Hepatocyte (in vitro differentiated cells): ENCODE measurements at regions not wholly inside any gene's neighbourhood (a gene's known extent, or its start where the extent isn't known, plus 50 kb on each side); places are given as distances from the start of the nearest gene placed in this dataset.
"Not testable (repeated sequence)": the region's sequence is repeated elsewhere in the genome, so short reads cannot be mapped to it uniquely, and the experiment has no call there.

Experiments
- DNase-seq: peaks from one replicate; pipeline ENCODE4 v3.0.0-alpha.2; 2016; ENCODE audit warnings: low spot score
- H2AFZ ChIP-seq: fragments of 200-600 bp; sonication (generic); 2 replicates; pipeline ENCODE4 v1.6.0; 2016; ENCODE audit warnings: antibody characterized with exemption, mild to moderate bottlenecking
- H3K27ac ChIP-seq: fragments of 200-600 bp; sonication (generic); 2 replicates; pipeline ENCODE4 v1.5.1; 2016; ENCODE audit warnings: mild to moderate bottlenecking
- H3K27me3 ChIP-seq: fragments of 200-600 bp; sonication (generic); 2 replicates; pipeline ENCODE4 v1.6.1; 2016
- H3K36me3 ChIP-seq: fragments of 200-600 bp; sonication (generic); replicated peaks from 2 replicates; pipeline ENCODE4 v1.5.1; 2016; ENCODE audit warnings: low read depth; ENCODE audit not compliant: insufficient read depth
- H3K4me1 ChIP-seq: fragments of 200-600 bp; sonication (generic); 2 replicates; pipeline ENCODE4 v1.5.1; 2016; ENCODE audit warnings: mild to moderate bottlenecking, moderate library complexity; ENCODE audit not compliant: insufficient read depth
- H3K4me2 ChIP-seq: fragments of 200-600 bp; sonication (generic); 2 replicates; pipeline ENCODE4 v1.6.0; 2016
- H3K4me3 ChIP-seq: fragments of 200-600 bp; sonication (generic); 2 replicates; pipeline ENCODE4 v1.5.1; 2016; ENCODE audit warnings: mild to moderate bottlenecking
- H3K79me2 ChIP-seq: fragments of 200-600 bp; sonication (generic); 2 replicates; pipeline ENCODE4 v1.6.0; 2017; ENCODE audit warnings: mild to moderate bottlenecking
- H3K9me2 ChIP-seq: fragments of 200-600 bp; sonication (generic); replicated peaks from 2 replicates; pipeline ENCODE4 v1.6.0; 2017; ENCODE audit warnings: mild to moderate bottlenecking; ENCODE audit not compliant: insufficient read depth
- H3K9me3 ChIP-seq: fragments of 200-600 bp; sonication (generic); 2 replicates; pipeline ENCODE4 v1.5.1; 2016; ENCODE audit warnings: low read depth, mild to moderate bottlenecking
- H4K20me1 ChIP-seq: fragments of 200-600 bp; sonication (generic); 2 replicates; pipeline ENCODE4 v1.6.0; 2016; ENCODE audit warnings: mild to moderate bottlenecking; ENCODE audit not compliant: insufficient read depth, poor library complexity, severe bottlenecking
- EZH2 ChIP-seq: fragments of 200-600 bp; sonication (generic); IDR thresholded peaks from 2 replicates; pipeline ENCODE4 v1.6.1; 2016; ENCODE audit warnings: antibody characterized with exemption, mild to moderate bottlenecking, borderline replicate concordance
- EZH2phosphoT487 ChIP-seq: fragments of 200-600 bp; sonication (generic); IDR thresholded peaks from one replicate; pipeline ENCODE4 v1.6.1; 2018; ENCODE audit warnings: antibody characterized with exemption, mild to moderate bottlenecking, low read depth, moderate library complexity; ENCODE audit not compliant: unreplicated experiment, severe bottlenecking
- WGBS: methylation state at CpG from one replicate; pipeline ENCODE4 v1.1.6; 2016; ENCODE audit warnings: low lambda C conversion rate; ENCODE audit errors: missing lambda C conversion rate; 5-methylcytosine and 5-hydroxymethylcytosine counted together
- TF ChIP-seq, protein P1 (sequence below): fragments of 200-600 bp; sonication (generic); IDR thresholded peaks from 2 replicates; pipeline ENCODE4 v1.5.1; 2016; ENCODE audit warnings: antibody characterized with exemption, mild to moderate bottlenecking; ENCODE audit not compliant: poor library complexity

- Histone ChIP-seq H3K9me2 (no peaks in the 10 kb centered on the region), H3K4me3 (no peak overlapping the region), H4K20me1 (no peaks in the 10 kb centered on the region), H2AFZ (no peak overlapping the region), H3K36me3 (no peaks in the 10 kb centered on the region), H3K9me3 (peaks cover 32% of the 10 kb centered on the region), H3K27ac (no peak overlapping the region), H3K4me2 (no peak overlapping the region), H3K4me1 (no peaks in the 10 kb centered on the region), H3K79me2 (no peaks in the 10 kb centered on the region), H3K27me3 (no peaks in the 10 kb centered on the region)
- WGBS: 66% methylated on average over 6 of the region's 6 CpGs
- TF ChIP-seq EZH2 (no peak), EZH2phosphoT487 (no peak)
- TF ChIP-seq, protein P1, sequence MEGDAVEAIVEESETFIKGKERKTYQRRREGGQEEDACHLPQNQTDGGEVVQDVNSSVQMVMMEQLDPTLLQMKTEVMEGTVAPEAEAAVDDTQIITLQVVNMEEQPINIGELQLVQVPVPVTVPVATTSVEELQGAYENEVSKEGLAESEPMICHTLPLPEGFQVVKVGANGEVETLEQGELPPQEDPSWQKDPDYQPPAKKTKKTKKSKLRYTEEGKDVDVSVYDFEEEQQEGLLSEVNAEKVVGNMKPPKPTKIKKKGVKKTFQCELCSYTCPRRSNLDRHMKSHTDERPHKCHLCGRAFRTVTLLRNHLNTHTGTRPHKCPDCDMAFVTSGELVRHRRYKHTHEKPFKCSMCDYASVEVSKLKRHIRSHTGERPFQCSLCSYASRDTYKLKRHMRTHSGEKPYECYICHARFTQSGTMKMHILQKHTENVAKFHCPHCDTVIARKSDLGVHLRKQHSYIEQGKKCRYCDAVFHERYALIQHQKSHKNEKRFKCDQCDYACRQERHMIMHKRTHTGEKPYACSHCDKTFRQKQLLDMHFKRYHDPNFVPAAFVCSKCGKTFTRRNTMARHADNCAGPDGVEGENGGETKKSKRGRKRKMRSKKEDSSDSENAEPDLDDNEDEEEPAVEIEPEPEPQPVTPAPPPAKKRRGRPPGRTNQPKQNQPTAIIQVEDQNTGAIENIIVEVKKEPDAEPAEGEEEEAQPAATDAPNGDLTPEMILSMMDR: no peak
- DNase-seq: no peak
Measured at GRCh38 chr21:9772348-9772672, 749.1 kb upstream of the TPTE start.

GRCh38 chr21:9772877-9773420 lies 748.4 kb upstream of the TPTE start:
- not testable (repeated sequence) for H2AFZ ChIP-seq, H3K9me2 ChIP-seq, H3K36me3 ChIP-seq, H4K20me1 ChIP-seq, H3K4me3 ChIP-seq, H3K79me2 ChIP-seq, H3K27me3 ChIP-seq, H3K4me2 ChIP-seq, H3K27ac ChIP-seq, DNase-seq, H3K4me1 ChIP-seq
- WGBS: 72% methylated on average over 8 of the region's 8 CpGs
- H3K9me3 ChIP-seq: peaks cover 32% of the 10 kb centered on the region

DNA sequence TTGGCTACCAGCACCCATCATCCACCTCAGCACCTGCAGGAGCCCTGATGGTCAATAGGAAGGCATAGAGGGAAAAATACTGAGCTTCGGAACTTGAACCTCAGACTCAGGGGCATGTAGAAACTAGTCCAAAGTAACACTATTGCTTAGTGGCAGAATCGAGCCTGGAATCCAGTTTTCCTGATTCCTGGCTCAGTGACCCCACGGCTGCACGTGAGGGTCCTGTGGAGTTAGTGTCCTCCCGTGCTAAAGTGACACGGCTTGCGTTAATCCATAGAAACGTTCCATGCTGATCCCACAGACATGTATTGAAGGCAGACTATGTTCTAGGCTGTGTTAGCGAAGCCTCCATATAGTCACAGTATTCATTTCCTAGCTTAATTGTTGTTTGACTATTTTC lies 747.0 kb upstream of the TPTE start:
- peaks cover 28% of the 10 kb centered on the region for H3K9me3 ChIP-seq

DNA sequence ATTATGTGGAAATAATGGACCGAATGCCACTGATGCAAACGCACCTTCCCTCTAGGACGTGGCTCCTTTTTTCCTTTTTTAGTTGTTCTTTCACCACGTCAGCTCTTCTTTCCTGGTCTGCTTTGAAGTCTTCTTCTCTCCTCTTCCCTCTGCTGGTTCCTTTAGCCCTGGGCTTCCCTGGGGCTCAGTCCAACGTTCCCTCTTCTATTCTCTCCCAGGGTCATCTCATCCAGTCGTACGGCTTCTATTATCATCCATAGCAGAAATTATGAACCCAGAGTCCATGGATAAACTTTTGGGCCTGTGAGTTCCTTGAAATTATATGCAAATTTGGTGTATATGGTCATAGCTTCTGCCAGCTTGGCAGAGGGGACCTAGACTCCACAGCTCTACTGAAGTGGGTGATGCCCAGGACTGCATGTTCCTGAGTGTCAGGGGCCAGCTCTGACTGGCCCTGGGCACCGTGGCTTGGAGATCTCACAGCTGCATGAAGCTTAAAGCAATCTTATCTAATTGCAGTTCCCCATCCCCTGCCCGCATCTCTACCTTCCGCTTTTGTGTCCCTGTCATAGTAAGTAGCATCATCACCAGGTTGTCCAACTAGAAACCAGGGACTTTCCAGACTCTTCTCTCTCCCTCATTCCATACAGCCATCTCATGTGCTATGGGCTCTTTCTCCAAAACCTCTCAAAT lies 746.3 kb upstream of the TPTE start:
- 73% methylated on average over 10 of the region's 10 CpGs for WGBS
- not testable (repeated sequence) for H4K20me1 ChIP-seq, H3K27ac ChIP-seq, H3K9me2 ChIP-seq, H3K36me3 ChIP-seq, H2AFZ ChIP-seq, H3K27me3 ChIP-seq, H3K4me2 ChIP-seq, DNase-seq, H3K4me3 ChIP-seq, H3K4me1 ChIP-seq, H3K79me2 ChIP-seq
- peaks cover 28% of the 10 kb centered on the region for H3K9me3 ChIP-seq

More for the DNA sequence above, 747.0 kb upstream of the TPTE start:
- H4K20me1 ChIP-seq: no peaks in the 10 kb centered on the region
- H3K4me2 ChIP-seq: no peak overlapping the region
- no peak overlapping the region for H3K4me3 ChIP-seq
- H3K9me2 ChIP-seq: no peaks in the 10 kb centered on the region
- no peaks in the 10 kb centered on the region for H3K36me3 ChIP-seq
- DNase-seq: no peak
- H2AFZ ChIP-seq: no peak overlapping the region
- 59% methylated on average over 9 of the region's 9 CpGs for WGBS
- H3K79me2 ChIP-seq: no peaks in the 10 kb centered on the region
- no peak overlapping the region for H3K27ac ChIP-seq
- TF ChIP-seq, protein P1: no peak
- TF ChIP-seq EZH2phosphoT487: no peak
- TF ChIP-seq EZH2: no peak
- H3K4me1 ChIP-seq: no peaks in the 10 kb centered on the region
- H3K27me3 ChIP-seq: no peaks in the 10 kb centered on the region

GRCh38 chr21:9775877-9776276 lies 745.5 kb upstream of the TPTE start:
- not testable (repeated sequence) for H3K4me3 ChIP-seq, H3K27ac ChIP-seq, H2AFZ ChIP-seq, H4K20me1 ChIP-seq, H3K4me1 ChIP-seq, H3K27me3 ChIP-seq, H3K4me2 ChIP-seq, DNase-seq, H3K9me2 ChIP-seq, H3K36me3 ChIP-seq, H3K79me2 ChIP-seq
- H3K9me3 ChIP-seq: peaks cover 33% of the 10 kb centered on the region
- 68% methylated on average over 8 of the region's 8 CpGs for WGBS

DNA sequence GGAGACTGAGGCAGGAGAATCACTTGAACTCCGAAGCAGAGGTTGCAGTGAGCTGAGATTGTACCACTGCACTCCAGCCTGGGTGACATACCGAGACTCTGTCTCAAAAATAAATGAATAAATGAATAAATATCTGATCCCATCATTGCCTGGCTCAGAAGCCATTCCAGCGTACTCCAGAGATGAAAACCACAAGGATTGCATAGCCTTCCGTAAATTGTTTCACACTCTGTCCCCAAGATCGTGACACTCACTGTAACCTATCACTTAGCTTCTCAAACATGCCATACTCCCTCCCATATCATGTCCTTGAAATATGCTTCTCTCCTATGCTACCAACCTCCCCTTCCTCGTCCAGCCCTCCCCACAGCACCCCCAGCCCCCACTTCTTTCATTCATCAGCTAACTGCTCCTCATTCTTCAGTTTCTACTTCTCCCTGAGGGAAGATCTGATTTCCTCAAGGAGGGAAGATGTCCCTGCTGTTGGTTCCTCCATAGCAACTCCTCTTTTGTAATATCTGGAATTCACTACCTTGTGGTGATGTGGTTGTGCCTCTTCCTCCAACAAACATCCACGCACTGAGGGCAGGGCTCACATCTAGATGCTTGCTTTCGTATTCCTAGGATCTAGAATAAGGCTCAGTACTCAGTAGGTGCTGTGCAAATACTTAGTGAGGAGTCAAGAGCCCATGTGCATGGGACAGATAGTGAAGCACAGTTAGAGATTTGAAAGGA lies 744.9 kb upstream of the TPTE start:
- H2AFZ ChIP-seq, H3K79me2 ChIP-seq, H3K4me3 ChIP-seq, H3K36me3 ChIP-seq, H3K27me3 ChIP-seq, DNase-seq, H4K20me1 ChIP-seq, H3K4me2 ChIP-seq, H3K27ac ChIP-seq, H3K9me2 ChIP-seq, H3K4me1 ChIP-seq: not testable (repeated sequence)
- WGBS: 52% methylated on average over 8 of the region's 8 CpGs
- peaks cover 31% of the 10 kb centered on the region for H3K9me3 ChIP-seq

- not testable (repeated sequence) for H3K79me2 ChIP-seq, DNase-seq, H3K4me2 ChIP-seq, H2AFZ ChIP-seq, H3K4me1 ChIP-seq, H3K4me3 ChIP-seq, H3K36me3 ChIP-seq, H3K27me3 ChIP-seq, H3K27ac ChIP-seq, H3K9me2 ChIP-seq, H4K20me1 ChIP-seq
- 73% methylated on average over 5 of the region's 5 CpGs for WGBS
- H3K9me3 ChIP-seq: peaks cover 36% of the 10 kb centered on the region
Measured at GRCh38 chr21:9778541-9778940, 742.8 kb upstream of the TPTE start.
